ES-I3 (cell line): ENCODE measurements at regions not wholly inside any gene's neighbourhood (a gene's known extent, or its start where the extent isn't known, plus 50 kb on each side); places are given as distances from the start of the nearest gene placed in this dataset.

Source experiments
- H3K36me3 ChIP-seq: 2 replicates; pipeline ENCODE4 v1.6.1; 2013; ENCODE audit warnings: mild to moderate bottlenecking, low read length, control low read depth, moderate library complexity; ENCODE audit not compliant: insufficient read depth
- H3K4me1 ChIP-seq: 2 replicates; pipeline ENCODE4 v1.6.1; 2013; ENCODE audit warnings: mild to moderate bottlenecking, control low read depth, low read length; ENCODE audit not compliant: insufficient read depth
- H3K9ac ChIP-seq: 2 replicates; pipeline ENCODE4 v1.6.1; 2013; ENCODE audit warnings: low read depth, mild to moderate bottlenecking, low read length, moderate library complexity
- H3K9me3 ChIP-seq: 2 replicates; pipeline ENCODE4 v1.6.1; 2013; ENCODE audit warnings: mild to moderate bottlenecking, low read length, moderate library complexity; ENCODE audit not compliant: control insufficient read depth, insufficient read depth

DNA sequence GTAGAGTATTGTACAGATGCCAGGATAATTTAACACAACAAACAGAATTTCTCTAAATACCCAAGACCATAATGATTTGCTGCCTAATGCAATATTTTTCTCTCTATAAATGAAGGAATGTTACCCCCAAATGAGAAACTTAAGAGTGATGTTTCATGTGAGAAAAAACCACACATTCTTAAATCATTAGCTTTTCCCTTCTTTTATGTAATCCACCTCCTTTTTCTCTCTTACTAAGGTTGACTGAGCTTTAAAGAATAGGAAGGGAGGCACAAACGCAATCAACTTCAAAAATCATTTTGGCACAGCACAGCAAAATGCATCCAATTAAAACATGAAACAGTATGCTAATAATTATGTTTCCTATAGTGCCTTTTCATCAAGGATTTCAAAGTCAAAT is 698.1 kb upstream of the CDH2 start:
- no peaks in the 10 kb centered on the region for H3K9me3 ChIP-seq
- no peak overlapping the region for H3K9ac ChIP-seq
- H3K4me1 ChIP-seq: no peaks in the 10 kb centered on the region
- H3K36me3 ChIP-seq: no peaks in the 10 kb centered on the region

DNA sequence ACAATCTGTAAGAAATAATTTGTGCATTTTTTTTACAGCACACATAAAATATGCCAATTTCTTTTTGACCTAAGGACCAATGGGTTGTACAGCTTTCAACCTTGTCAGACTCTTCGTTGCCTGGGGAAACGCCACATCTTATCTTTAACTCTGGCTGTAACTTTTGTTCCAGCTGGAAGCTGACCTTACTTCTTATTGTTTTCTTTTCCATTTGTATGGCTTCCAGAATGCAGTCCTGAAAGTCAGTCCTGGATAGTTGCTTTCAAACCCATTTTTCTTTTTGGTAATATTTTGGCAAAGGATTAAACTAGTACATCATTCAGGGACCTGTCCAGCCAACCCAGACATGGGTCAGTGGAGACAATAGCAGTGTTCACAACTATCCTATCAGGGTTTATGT is 686.5 kb upstream of the CDH2 start:
- Histone ChIP-seq H3K36me3 (no peaks in the 10 kb centered on the region), H3K4me1 (no peaks in the 10 kb centered on the region), H3K9ac (no peak overlapping the region), H3K9me3 (no peaks in the 10 kb centered on the region)

DNA sequence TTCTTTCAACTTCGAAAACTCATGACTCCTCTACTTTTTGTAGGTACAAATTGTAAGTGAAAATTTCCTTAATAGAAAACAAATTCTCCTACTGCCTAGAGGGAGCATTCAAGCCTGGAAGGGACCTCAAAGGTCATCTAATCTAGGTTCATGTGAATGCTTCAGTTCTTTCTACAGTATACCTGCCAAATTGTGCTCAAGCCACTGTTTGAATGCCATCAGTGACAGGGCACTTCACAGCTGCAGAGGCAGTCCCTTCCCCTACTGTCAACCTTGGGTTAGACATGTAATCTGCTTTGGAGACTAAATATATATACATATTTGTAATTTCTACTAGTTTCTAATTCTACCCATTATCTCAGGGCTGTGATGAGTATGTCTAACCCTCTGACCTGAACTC is 681.3 kb upstream of the CDH2 start:
- Histone ChIP-seq H3K4me1 (peaks cover 5% of the 10 kb centered on the region; the same call in 1 of the 2 replicates), H3K36me3 (no peaks in the 10 kb centered on the region), H3K9me3 (no peaks in the 10 kb centered on the region), H3K9ac (no peak overlapping the region)

DNA sequence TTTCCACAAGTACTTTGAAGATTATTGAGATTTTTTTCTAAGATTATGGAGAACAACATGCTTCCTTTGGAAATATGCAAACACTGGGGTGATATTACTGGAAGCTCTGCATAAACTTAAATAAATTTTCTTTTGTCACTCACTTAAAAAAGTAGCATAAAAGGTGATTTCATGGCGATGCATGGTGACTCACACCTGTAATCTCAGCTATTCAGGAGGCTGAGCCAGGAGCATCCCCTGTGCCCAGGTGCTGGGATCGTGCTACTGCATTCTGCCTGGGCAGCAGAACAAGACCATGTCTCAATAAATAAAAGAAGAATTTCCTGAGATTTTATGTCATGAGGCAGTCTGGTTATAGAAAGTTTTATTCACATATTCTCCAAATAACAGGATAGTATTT is 679.1 kb upstream of the CDH2 start:
- peaks cover 5% of the 10 kb centered on the region; the same call in 1 of the 2 replicates for H3K4me1 ChIP-seq

DNA sequence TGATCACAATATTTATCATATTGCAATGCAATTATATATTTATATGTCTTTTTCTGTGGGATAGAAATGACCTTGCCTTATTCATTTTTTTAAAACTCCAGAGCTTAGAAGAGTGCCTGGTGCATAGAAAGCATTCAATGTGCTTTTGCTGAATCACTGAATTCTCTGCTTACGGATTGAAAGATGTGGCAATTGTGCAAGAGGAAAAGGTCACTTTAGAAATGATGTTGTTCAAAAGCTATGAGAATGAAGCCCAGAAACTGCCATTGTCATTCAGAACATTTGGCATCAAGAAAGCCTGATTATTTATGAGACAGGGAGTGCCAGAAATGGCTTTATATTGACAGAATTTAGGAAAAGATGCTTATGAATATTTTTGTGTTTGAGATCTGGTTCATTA is 678.6 kb upstream of the CDH2 start:
- Histone ChIP-seq H3K36me3 (no peaks in the 10 kb centered on the region), H3K4me1 (peaks cover 5% of the 10 kb centered on the region; the same call in 1 of the 2 replicates), H3K9ac (no peak overlapping the region), H3K9me3 (no peaks in the 10 kb centered on the region)

More for the DNA sequence above, 679.1 kb upstream of the CDH2 start:
- no peaks in the 10 kb centered on the region for H3K36me3 ChIP-seq
- H3K9ac ChIP-seq: no peak overlapping the region
- H3K9me3 ChIP-seq: no peaks in the 10 kb centered on the region

DNA sequence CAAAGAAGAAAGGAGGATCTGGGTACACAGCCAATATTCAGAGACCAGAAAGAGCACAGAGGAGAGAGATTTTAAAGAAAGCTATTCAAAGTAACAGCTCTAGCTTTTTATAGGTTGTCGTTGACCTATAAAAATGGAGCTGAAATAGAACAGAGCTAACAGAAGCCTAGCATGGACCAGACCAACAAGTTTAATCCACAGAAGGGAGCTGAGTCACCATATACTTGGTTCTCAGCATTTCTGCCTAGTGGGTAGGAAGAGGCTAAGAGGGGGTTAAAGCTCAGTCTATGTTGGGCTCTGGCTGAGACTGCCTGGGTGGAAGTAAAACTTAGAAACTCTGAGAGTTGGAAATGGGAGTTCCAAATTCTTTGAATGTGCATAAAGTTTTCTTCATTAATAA is 678.0 kb upstream of the CDH2 start:
- Histone ChIP-seq H3K4me1 (peaks cover 5% of the 10 kb centered on the region; the same call in 1 of the 2 replicates), H3K9ac (no peak overlapping the region), H3K9me3 (no peaks in the 10 kb centered on the region; the same call in 1 of the 2 replicates), H3K36me3 (no peaks in the 10 kb centered on the region)

DNA sequence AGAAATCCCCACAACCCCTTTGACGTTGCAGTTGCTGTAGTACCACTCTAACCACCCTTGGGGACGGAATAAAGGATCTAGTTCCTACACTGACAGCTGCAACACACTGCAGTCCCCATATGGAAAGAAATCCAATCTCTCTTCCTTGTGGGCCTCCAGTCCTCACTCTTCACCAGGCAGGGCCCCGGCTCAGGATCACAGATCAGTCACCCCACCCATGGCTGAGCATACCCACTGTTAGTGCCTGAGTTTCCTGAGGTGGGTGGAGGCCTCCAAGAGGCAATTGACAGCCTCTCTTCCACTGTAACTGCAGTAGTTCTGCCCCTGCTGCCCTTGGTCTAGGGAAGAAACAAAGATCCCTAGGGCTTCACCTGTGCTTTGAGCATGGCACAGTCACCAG is 670.0 kb upstream of the CDH2 start:
- Histone ChIP-seq H3K36me3 (no peaks in the 10 kb centered on the region; the same call in 1 of the 2 replicates), H3K4me1 (no peaks in the 10 kb centered on the region), H3K9ac (no peak overlapping the region), H3K9me3 (no peaks in the 10 kb centered on the region; the same call in 1 of the 2 replicates)

DNA sequence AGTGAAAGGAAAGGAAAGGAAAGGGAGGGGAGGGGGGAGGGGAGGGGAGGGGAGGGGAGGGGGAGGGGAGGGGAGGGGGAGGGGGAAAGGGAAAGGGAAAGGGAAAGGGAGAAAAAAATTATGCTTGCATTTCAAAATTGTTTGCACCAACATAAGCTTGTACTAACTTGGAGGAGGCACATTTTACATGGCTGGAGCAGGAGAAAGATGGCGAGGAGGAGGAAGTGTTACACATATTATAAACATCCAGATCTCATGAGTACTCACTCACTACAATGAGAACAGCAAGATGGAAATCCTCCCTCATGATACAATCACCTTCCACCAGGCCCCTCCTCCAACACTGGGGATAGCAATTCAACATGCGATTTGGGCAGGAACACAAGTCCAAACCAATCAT is 660.2 kb upstream of the CDH2 start:
- Histone ChIP-seq H3K9ac (no peak overlapping the region), H3K36me3 (no peaks in the 10 kb centered on the region), H3K4me1 (no peaks in the 10 kb centered on the region; the same call in 1 of the 2 replicates), H3K9me3 (no peaks in the 10 kb centered on the region)

DNA sequence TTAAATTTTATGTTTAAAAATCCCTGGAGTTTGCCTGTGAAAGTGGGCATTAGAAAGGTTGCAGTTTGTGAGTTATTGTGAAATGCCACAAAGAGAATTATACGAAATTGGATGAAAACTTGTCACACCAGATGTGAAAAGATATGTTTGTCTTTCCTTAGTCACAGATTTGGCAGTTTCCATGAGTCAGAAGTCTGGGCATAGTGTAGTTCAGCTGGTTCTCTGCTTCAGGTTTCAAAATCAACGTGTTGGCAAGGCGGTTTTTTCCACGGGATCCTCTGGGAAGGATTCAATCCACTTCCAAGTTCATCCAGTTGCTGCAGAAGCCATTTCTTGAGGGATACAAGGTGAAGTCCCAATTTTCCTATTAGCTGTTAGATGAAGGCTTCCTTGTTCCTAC is 658.0 kb upstream of the CDH2 start:
- Histone ChIP-seq H3K4me1 (peaks cover 4% of the 10 kb centered on the region; the same call in 1 of the 2 replicates), H3K9me3 (no peaks in the 10 kb centered on the region), H3K9ac (no peak overlapping the region), H3K36me3 (no peaks in the 10 kb centered on the region)

DNA sequence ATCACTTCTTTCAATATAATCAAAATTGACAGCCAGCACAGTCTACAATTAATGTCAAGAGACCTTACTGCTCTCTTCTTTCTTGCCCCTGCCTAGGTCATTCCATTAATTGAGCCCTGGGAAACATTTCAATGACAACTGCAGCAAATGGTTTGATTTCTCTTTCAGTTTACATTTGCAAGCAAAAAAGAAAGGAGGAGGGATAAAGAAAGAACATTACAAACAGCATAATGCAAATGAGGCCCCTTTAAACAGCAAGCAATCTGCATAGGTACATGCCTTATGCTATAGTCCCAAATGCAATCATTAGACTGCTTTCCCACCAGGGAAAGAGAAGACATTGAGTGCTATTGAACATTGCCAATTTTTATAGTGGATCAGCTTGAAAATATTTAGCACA is 655.0 kb upstream of the CDH2 start:
- peaks cover 9% of the 10 kb centered on the region for H3K4me1 ChIP-seq
- no peaks in the 10 kb centered on the region for H3K36me3 ChIP-seq
- no peaks in the 10 kb centered on the region for H3K9me3 ChIP-seq
- no peak overlapping the region for H3K9ac ChIP-seq

DNA sequence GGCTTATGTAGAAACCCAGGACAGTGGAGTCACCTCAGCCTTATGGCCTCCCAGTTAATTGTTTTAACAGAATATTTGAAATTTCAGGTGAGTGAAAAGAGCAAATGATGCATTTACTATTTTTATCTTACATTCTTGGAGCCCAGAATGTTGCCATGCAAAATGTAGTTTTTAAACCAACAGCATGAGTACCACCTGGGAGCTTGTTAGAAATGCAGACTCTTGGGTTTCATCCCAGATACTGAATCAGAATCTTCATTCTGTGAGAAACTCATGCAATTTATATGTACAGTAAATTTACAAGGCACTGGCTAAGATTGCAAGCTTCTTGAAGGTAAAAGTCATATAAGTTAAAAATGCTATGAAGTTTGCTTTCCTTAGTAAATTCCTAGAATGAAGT is 654.5 kb upstream of the CDH2 start:
- Histone ChIP-seq H3K4me1 (peaks cover 9% of the 10 kb centered on the region), H3K9me3 (no peaks in the 10 kb centered on the region), H3K36me3 (no peaks in the 10 kb centered on the region), H3K9ac (no peak overlapping the region)

DNA sequence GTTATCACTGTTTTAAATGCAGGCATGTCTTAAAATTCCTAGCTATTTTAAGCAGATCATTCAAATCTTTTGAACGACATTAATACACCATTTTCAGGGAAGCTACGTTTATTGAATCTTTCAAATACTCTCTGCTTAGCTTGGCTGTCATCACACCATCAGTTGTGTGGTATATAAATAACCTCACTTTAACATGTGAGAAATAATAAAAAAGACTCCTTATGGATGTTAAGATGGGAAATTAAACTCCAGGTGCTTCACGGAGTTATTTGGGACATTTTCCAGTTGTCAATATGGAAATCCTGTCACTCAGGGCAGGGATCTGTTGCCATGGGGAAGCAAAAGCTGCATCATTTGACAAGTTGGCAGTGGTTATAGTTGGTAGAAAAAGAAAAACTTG is 649.2 kb upstream of the CDH2 start:
- Histone ChIP-seq H3K4me1 (peaks cover 5% of the 10 kb centered on the region), H3K9me3 (no peaks in the 10 kb centered on the region), H3K9ac (no peak overlapping the region), H3K36me3 (no peaks in the 10 kb centered on the region)

DNA sequence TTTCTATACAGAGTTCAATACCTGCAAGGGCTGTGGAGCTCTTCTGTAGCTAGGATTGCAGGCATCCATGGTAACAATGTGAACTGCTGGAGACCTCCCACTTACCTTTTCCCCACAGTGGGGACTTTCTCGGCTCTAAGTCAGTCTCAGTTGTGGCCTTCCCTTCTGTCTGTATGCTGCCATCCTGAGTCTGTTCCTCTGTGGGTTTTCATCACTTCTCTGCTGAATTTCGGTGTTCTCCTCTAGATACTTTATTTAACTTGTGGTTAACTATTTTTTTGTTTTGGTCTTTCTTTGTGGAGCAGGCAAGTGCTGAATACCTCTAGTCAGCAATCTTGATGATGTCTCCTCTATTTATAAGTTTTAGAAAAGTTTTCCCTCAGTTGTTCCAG is 647.2 kb upstream of the CDH2 start:
- peaks cover 5% of the 10 kb centered on the region for H3K4me1 ChIP-seq
- H3K36me3 ChIP-seq: no peaks in the 10 kb centered on the region
- no peaks in the 10 kb centered on the region for H3K9me3 ChIP-seq
- H3K9ac ChIP-seq: no peak overlapping the region

DNA sequence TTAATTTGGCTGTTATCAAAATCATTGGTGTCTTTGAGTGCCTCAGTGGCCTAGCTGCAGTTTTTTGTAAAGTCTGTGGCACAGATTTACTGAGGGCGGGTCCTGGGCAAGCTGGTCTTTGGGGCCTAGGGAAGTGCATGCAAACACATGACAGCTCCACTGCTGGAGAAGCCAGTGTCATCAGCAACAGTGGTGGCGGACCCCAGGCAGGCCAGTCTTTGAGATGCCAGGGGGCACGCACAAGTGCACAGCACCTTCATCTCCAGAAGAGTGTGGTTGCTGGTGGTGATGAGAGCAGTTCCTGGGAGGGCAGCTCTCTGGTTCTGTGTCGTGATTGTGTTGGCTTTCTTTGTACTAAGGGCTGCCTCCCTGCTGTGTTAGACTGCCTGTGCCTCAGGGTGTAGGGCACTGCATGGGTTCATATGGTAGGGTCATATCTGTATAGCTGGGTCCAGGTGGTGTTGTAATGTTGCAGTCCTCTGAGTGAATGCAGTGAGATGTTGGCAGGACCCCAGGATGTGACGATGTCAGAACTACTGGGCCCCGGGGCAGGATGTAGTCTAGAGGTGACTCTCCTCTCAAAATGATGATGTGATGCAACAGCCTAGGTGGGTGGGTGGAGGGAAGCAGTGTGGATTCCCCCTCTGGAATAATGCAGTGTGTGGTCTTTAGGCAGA is 646.7 kb upstream of the CDH2 start:
- Histone ChIP-seq H3K4me1 (peaks cover 5% of the 10 kb centered on the region), H3K36me3 (no peaks in the 10 kb centered on the region), H3K9ac (no peak overlapping the region), H3K9me3 (no peaks in the 10 kb centered on the region)

DNA sequence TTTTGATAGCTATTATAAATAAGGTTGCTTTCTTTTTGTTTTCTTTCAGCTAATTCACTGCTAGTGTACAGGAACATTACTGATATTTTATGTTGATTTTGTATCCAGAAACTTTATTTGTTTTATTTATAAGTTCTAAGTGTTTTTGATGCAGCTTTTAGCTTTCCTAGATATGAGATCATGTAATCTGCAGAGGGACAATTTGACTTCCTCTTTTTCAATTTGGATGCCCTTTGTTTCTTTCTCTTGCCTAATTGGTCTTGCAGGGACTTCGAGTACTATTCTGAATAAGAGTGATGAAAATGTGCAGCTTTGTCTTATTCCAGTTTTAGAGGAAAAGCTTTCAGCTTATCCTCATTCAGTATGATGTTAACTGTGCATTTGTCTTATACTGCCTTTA is 643.4 kb upstream of the CDH2 start:
- Histone ChIP-seq H3K36me3 (no peaks in the 10 kb centered on the region), H3K9ac (no peak overlapping the region), H3K4me1 (no peaks in the 10 kb centered on the region), H3K9me3 (no peaks in the 10 kb centered on the region)
